ENCODE measurements at regions not wholly inside any gene's neighbourhood (a gene's known extent, or its start where the extent isn't known, plus 50 kb on each side); places are given as distances from the start of the nearest gene placed in this dataset.

DNA sequence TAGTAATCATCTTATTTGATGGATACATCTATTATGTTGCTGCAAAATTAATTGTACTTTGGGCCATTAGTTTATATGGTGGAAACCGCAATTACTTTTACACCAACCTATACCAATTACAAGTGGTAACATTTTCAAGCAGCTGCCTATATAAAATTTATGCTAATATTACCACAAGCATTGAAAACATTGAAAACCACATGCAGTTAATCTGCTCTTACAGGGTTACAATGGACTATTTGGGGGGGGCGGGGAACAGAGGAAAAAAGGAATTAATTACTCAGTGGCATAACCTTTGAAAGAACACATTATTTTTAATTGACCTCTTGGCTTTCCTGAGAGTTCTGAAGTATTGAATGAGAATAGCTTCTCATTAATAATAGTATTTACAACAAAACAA, 1793.2 kb downstream of the NCAM2 start:
- TF ChIP-seq EZH2 (IDR thresholded peaks at IDR 0.05; ENCODE audit: insufficient read depth, low read length), result no peak
- TF ChIP-seq, protein P1, sequence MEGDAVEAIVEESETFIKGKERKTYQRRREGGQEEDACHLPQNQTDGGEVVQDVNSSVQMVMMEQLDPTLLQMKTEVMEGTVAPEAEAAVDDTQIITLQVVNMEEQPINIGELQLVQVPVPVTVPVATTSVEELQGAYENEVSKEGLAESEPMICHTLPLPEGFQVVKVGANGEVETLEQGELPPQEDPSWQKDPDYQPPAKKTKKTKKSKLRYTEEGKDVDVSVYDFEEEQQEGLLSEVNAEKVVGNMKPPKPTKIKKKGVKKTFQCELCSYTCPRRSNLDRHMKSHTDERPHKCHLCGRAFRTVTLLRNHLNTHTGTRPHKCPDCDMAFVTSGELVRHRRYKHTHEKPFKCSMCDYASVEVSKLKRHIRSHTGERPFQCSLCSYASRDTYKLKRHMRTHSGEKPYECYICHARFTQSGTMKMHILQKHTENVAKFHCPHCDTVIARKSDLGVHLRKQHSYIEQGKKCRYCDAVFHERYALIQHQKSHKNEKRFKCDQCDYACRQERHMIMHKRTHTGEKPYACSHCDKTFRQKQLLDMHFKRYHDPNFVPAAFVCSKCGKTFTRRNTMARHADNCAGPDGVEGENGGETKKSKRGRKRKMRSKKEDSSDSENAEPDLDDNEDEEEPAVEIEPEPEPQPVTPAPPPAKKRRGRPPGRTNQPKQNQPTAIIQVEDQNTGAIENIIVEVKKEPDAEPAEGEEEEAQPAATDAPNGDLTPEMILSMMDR (IDR thresholded peaks at IDR 0.05; ENCODE audit: insufficient read depth, low read depth, low read length), result no peak

Data from astrocyte (in vitro differentiated cells and primary cell).